Loucy (cell line): ENCODE measurements at regions not wholly inside any gene's neighbourhood (a gene's known extent, or its start where the extent isn't known, plus 50 kb on each side); places are given as distances from the start of the nearest gene placed in this dataset.
"Not testable (repeated sequence)": the region's sequence is repeated elsewhere in the genome, so short reads cannot be mapped to it uniquely, and the experiment has no call there.

Experiments used
- EZH2phosphoT487 ChIP-seq: fragments of 200-600 bp; IDR thresholded peaks from 2 replicates; pipeline ENCODE4 v1.6.1; 2018; ENCODE audit warnings: antibody characterized with exemption, mild to moderate bottlenecking, moderate library complexity, borderline replicate concordance
- TF ChIP-seq, protein P1 (sequence below): fragments of 200-600 bp; sonication (generic); conservative IDR thresholded peaks from 2 replicates; pipeline ENCODE4 v1.5.1; 2014; ENCODE audit warnings: mild to moderate bottlenecking, antibody characterized with exemption, low read length

DNA sequence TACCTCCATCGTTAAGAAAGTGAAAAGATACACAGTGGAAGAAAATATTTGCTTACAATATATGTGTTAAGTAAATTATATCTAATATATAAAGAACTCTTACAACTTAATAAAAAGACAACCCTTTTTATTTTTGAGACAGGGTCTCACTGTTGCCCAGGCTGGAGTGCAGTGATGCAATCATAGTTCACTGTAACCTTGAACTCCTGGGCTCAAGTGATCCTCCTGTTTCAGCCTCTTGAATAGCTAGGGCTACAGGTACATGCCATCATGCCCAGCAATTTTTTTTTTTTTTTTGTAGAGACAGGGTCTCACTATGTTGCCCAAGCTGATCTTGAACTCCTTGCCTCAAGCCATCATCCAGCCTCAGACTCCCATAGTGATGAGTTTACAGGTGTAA is 50.8 kb upstream of the KIF13A start:
- TF ChIP-seq, protein P1, sequence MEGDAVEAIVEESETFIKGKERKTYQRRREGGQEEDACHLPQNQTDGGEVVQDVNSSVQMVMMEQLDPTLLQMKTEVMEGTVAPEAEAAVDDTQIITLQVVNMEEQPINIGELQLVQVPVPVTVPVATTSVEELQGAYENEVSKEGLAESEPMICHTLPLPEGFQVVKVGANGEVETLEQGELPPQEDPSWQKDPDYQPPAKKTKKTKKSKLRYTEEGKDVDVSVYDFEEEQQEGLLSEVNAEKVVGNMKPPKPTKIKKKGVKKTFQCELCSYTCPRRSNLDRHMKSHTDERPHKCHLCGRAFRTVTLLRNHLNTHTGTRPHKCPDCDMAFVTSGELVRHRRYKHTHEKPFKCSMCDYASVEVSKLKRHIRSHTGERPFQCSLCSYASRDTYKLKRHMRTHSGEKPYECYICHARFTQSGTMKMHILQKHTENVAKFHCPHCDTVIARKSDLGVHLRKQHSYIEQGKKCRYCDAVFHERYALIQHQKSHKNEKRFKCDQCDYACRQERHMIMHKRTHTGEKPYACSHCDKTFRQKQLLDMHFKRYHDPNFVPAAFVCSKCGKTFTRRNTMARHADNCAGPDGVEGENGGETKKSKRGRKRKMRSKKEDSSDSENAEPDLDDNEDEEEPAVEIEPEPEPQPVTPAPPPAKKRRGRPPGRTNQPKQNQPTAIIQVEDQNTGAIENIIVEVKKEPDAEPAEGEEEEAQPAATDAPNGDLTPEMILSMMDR: not testable (repeated sequence)
- TF ChIP-seq EZH2phosphoT487: not testable (repeated sequence)
